ENCODE measurements at regions not wholly inside any gene's neighbourhood (a gene's known extent, or its start where the extent isn't known, plus 50 kb on each side); places are given as distances from the start of the nearest gene placed in this dataset.

DNA sequence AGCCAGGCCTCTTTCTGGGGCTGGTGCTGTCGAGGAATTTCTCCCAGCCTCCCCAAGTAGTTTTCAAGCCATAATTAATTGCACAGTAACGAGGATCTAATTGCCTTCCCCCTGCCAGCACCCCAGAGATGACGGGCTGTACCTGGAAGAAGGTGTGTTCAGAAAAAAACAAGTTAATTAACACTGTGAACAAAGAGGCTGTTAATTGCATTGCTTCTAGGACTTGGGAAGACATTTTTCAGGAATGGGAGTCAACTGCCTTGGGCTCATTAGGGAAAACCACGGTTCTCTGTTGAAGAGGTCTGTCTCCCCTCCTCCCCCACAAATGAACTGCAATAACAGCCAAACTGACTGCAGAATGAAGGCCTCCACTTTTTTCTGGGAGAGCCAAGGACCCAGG lies 176.7 kb downstream of the CCT6B start:
- TF ChIP-seq, protein P1, sequence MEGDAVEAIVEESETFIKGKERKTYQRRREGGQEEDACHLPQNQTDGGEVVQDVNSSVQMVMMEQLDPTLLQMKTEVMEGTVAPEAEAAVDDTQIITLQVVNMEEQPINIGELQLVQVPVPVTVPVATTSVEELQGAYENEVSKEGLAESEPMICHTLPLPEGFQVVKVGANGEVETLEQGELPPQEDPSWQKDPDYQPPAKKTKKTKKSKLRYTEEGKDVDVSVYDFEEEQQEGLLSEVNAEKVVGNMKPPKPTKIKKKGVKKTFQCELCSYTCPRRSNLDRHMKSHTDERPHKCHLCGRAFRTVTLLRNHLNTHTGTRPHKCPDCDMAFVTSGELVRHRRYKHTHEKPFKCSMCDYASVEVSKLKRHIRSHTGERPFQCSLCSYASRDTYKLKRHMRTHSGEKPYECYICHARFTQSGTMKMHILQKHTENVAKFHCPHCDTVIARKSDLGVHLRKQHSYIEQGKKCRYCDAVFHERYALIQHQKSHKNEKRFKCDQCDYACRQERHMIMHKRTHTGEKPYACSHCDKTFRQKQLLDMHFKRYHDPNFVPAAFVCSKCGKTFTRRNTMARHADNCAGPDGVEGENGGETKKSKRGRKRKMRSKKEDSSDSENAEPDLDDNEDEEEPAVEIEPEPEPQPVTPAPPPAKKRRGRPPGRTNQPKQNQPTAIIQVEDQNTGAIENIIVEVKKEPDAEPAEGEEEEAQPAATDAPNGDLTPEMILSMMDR (conservative IDR thresholded peaks at IDR 0.05 in 1 of 2, IDR thresholded peaks at IDR 0.05 in 1 of 2; ENCODE audit: extremely low read depth in 1 of 2, insufficient read depth in 1 of 2, low read depth in 1 of 2, low read length in 2 of 2) = no peak
- TF ChIP-seq EZH2 (IDR thresholded peaks at IDR 0.05; ENCODE audit: borderline replicate concordance, low read length) = no peak

Measured in mammary epithelial cell (primary cell).